ENCODE measurements at regions not wholly inside any gene's neighbourhood (a gene's known extent, or its start where the extent isn't known, plus 50 kb on each side); places are given as distances from the start of the nearest gene placed in this dataset.

GRCh38 chr12:25376985-25377384 lies 126.3 kb upstream of the KRAS start:
- TF ChIP-seq SUZ12 (IDR thresholded peaks at IDR 0.05; ENCODE audit: extremely low read depth, insufficient read depth, insufficient read length) = no peak
- no peak for TF ChIP-seq ZNF274 (IDR thresholded peaks at IDR 0.05; ENCODE audit: low read depth, low read length)
- TF ChIP-seq YY1 (IDR thresholded peaks at IDR 0.05; ENCODE audit: insufficient read depth, insufficient read length) = no peak

Measured in NT2/D1 (cell line).